ENCODE measurements at regions not wholly inside any gene's neighbourhood (a gene's known extent, or its start where the extent isn't known, plus 50 kb on each side); places are given as distances from the start of the nearest gene placed in this dataset.

DNA sequence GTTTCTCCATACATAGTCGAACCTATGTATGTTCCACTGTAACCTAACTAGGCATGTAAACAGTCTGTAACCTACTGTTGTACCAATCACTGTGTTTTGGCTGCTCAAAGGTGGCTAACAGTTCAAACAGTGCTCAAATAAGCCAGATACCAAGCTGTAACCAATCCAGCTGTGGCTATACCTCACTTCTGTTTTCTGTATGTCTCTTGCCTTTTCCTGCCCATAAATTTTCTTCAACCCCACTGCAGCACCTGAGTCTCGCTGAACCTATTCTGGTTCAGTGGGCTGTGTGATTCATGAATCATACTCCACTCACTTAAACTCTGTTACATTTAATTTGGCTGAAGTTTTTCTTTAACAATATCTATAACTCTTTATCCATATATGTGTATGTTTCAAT, 340.7 kb downstream of the LPIN1 start:
- H3K9me3 ChIP-seq: no peaks in the 10 kb centered on the region
- H3K27ac ChIP-seq: no peak overlapping the region
- TF ChIP-seq, protein P1, sequence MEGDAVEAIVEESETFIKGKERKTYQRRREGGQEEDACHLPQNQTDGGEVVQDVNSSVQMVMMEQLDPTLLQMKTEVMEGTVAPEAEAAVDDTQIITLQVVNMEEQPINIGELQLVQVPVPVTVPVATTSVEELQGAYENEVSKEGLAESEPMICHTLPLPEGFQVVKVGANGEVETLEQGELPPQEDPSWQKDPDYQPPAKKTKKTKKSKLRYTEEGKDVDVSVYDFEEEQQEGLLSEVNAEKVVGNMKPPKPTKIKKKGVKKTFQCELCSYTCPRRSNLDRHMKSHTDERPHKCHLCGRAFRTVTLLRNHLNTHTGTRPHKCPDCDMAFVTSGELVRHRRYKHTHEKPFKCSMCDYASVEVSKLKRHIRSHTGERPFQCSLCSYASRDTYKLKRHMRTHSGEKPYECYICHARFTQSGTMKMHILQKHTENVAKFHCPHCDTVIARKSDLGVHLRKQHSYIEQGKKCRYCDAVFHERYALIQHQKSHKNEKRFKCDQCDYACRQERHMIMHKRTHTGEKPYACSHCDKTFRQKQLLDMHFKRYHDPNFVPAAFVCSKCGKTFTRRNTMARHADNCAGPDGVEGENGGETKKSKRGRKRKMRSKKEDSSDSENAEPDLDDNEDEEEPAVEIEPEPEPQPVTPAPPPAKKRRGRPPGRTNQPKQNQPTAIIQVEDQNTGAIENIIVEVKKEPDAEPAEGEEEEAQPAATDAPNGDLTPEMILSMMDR (IDR thresholded peaks at IDR 0.05): no peak
- no peak for TF ChIP-seq POLR2A (IDR thresholded peaks at IDR 0.05)
- DNase-seq: no peak
- no peaks in the 10 kb centered on the region for H3K27me3 ChIP-seq
- no peaks in the 10 kb centered on the region for H3K36me3 ChIP-seq (ENCODE audit: low read depth, missing control alignments)
- H3K4me3 ChIP-seq: no peak overlapping the region
- intact Hi-C loops (cut with DNase I; ENCODE audit: low total_unique reads): no loop called here
- 84 to 86% methylated on average over 2 of the region's 2 CpGs for WGBS, 2 donors
- H3K4me1 ChIP-seq: peaks cover 6% of the 10 kb centered on the region

DNA sequence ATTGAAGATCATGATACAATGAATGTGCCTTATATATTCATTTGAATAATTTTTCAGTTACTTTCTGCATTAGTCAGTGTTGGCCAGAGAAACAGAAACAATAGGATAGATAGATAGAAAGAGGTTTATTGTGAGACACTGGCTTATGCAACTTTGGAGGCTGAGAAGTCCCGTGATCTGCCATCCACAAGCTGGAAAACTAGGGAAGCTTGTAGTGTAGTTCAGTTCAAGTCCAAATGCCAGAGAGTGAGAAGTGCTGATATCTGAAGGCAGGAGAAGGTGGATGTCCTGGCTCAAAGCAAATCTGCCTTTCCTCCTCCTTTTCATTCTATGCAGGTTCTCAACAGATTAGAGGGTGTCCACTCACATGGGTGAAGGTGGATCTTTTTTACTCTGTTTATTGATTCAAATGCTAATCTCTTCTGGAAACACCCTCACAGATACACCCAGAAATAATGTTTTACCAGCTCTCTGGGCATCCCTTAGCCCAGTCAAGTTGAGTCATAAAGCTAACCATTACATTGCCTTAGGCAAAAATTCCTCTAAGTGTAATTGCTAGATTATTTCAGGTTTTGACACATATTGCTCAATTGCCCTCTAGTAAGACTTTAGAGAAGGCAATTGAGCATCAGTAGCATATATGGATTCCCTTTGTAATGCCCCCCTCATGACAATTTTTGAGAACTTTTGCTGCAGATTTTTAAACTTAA, 341.4 kb downstream of the LPIN1 start:
- no peaks in the 10 kb centered on the region for H3K9me3 ChIP-seq
- no peak for TF ChIP-seq POLR2A (IDR thresholded peaks at IDR 0.05)
- WGBS, 2 donors: 95 to 100% methylated on average over 1 of the region's 1 CpG
- no peak overlapping the region for H3K27ac ChIP-seq
- H3K4me3 ChIP-seq: no peak overlapping the region
- peaks cover 6% of the 10 kb centered on the region for H3K4me1 ChIP-seq
- no peak for DNase-seq
- intact Hi-C loops (cut with DNase I; ENCODE audit: low total_unique reads): no loop called here
- H3K36me3 ChIP-seq (ENCODE audit: low read depth, missing control alignments): no peaks in the 10 kb centered on the region
- no peaks in the 10 kb centered on the region for H3K27me3 ChIP-seq

DNA sequence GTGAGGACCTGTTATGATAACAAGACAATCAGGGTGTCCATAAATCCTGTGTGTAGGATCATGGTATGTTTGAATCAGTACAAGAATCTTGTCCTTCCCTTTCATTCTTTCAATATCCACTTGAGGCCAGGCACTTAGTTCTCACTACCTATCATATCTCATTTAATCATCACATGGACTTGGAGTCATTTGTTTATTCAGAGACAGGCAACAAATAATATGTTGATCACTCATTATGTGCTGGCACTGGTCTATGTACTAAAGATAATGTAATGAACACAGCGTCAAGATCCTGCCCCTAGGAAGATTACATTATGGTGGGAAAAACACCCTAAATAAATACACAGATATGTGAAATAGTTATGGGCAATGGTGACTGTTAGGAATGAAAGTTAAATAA, 342.6 kb downstream of the LPIN1 start:
- 86 to 88% methylated on average over 1 of the region's 1 CpG for WGBS, 2 donors
- DNase-seq: no peak
- Histone ChIP-seq H3K27ac (no peak overlapping the region), H3K36me3 (ENCODE audit: low read depth, missing control alignments) (no peaks in the 10 kb centered on the region), H3K4me3 (no peak overlapping the region), H3K4me1 (no peaks in the 10 kb centered on the region), H3K27me3 (no peaks in the 10 kb centered on the region), H3K9me3 (no peaks in the 10 kb centered on the region)
- TF ChIP-seq POLR2A (IDR thresholded peaks at IDR 0.05): no peak
- TF ChIP-seq, protein P1 (IDR thresholded peaks at IDR 0.05): no peak
- intact Hi-C loops (cut with DNase I; ENCODE audit: low total_unique reads): no loop called here

DNA sequence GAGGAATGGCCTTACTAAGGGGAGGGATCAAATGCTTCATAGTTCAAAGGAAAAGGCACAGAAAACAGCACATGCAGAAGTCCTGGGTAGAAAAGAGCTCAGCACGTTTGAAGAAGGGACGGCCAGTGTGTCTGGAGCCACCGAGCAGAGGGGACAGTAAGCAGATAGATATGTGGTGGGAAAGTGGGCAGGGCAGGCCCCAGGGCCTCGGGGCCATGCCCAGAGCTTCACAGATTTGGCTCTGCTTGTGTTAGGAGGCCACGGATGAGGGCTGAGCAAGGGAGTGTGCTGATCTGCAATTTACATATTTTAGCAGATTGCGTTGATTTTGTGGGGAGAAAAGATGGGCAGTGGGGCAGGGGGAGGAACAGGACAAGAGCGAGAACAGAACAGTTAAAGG, 343.1 kb downstream of the LPIN1 start:
- Histone ChIP-seq H3K4me3 (no peak overlapping the region), H3K27ac (no peak overlapping the region), H3K36me3 (ENCODE audit: low read depth, missing control alignments) (no peaks in the 10 kb centered on the region), H3K9me3 (no peaks in the 10 kb centered on the region), H3K4me1 (no peaks in the 10 kb centered on the region), H3K27me3 (no peaks in the 10 kb centered on the region)
- TF ChIP-seq POLR2A (IDR thresholded peaks at IDR 0.05): no peak
- TF ChIP-seq, protein P1 (IDR thresholded peaks at IDR 0.05): no peak
- intact Hi-C loops (cut with DNase I; ENCODE audit: low total_unique reads): no loop called here
- no peak for DNase-seq
- 90 to 92% methylated on average over 7 of the region's 7 CpGs for WGBS, 2 donors

DNA sequence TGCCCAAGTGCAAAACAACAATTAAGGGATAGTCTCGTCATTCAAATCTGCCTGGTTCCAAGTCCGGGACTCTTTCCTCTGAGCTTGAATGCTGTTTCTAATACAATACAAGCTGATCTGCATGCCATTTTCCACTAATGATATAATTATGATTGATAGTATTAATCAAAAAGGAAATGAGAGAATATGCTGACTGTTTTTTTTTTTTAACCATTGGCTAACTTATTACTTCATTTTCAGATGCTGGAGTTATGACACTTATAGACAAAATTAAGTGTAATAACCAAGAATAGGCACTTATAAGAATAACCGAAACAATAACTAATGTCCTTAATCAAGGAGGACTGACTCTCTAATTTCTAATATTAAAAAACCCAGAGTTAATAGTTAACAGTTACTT, 343.6 kb downstream of the LPIN1 start:
- no peak for TF ChIP-seq POLR2A (IDR thresholded peaks at IDR 0.05)
- Histone ChIP-seq H3K27me3 (no peaks in the 10 kb centered on the region), H3K9me3 (no peaks in the 10 kb centered on the region), H3K36me3 (ENCODE audit: low read depth, missing control alignments) (no peaks in the 10 kb centered on the region), H3K27ac (no peak overlapping the region), H3K4me3 (no peak overlapping the region), H3K4me1 (no peaks in the 10 kb centered on the region)
- no peak for DNase-seq
- intact Hi-C loops (cut with DNase I; ENCODE audit: low total_unique reads): no loop called here
- WGBS, 2 donors: 91 to 97% methylated on average over 3 of the region's 3 CpGs

DNA sequence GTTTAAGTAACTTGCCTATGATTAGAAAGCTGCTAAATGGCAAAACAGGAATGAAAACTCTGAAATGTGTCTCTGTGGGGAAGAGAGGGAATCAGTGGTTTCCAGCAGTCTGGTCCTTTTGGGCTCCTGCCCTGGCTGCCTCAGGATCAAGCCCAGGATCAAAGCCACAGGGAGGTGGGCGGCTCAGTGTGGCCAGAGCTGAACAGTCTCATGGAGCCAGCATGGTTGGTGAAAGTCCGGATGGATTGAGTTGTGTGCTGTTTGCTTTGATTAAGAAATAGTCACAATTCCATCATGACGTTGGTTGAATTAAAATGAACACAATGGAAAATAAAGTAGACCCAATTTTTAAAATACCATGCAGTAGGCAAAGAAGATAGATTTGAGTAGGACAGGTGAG, 344.2 kb downstream of the LPIN1 start:
- no peak for TF ChIP-seq POLR2A (IDR thresholded peaks at IDR 0.05)
- TF ChIP-seq, protein P1 (IDR thresholded peaks at IDR 0.05): no peak
- Histone ChIP-seq H3K4me3 (no peak overlapping the region), H3K27me3 (no peaks in the 10 kb centered on the region), H3K27ac (no peak overlapping the region), H3K36me3 (ENCODE audit: low read depth, missing control alignments) (no peaks in the 10 kb centered on the region), H3K4me1 (no peaks in the 10 kb centered on the region), H3K9me3 (no peaks in the 10 kb centered on the region)
- DNase-seq: no peak
- intact Hi-C loops (cut with DNase I; ENCODE audit: low total_unique reads): no loop called here
- 89 to 91% methylated on average over 3 of the region's 3 CpGs for WGBS, 2 donors
